ENCODE measurements at regions not wholly inside any gene's neighbourhood (a gene's known extent, or its start where the extent isn't known, plus 50 kb on each side); places are given as distances from the start of the nearest gene placed in this dataset.

GRCh38 chr16:8260140-8260539, 330.2 kb downstream of the TMEM114 start:
- no peak for DNase-seq

- DNase-seq, result no peak
Measured at GRCh38 chr16:8258523-8258922, 331.8 kb downstream of the TMEM114 start.

- DNase-seq, result no peak
Measured at GRCh38 chr16:8257561-8257960, 332.8 kb downstream of the TMEM114 start.

GRCh38 chr16:8254405-8254804, 335.9 kb downstream of the TMEM114 start:
- no peak for DNase-seq

GRCh38 chr16:8253718-8254117, 336.6 kb downstream of the TMEM114 start:
- DNase-seq, result no peak

- no peak for DNase-seq
Measured at GRCh38 chr16:8251727-8252126, 338.6 kb downstream of the TMEM114 start.

- no peak for DNase-seq
Measured at GRCh38 chr16:8251298-8251697, 339.0 kb downstream of the TMEM114 start.

- DNase-seq, result no peak
Measured at GRCh38 chr16:8247993-8248392, 342.3 kb downstream of the TMEM114 start.

- DNase-seq, result no peak
Measured at GRCh38 chr16:8243981-8244380, 346.3 kb downstream of the TMEM114 start.

GRCh38 chr16:8241408-8241807, 348.9 kb downstream of the TMEM114 start:
- no peak for DNase-seq

- no peak for DNase-seq
Measured at GRCh38 chr16:8239443-8239842, 350.9 kb downstream of the TMEM114 start.

GRCh38 chr16:8237452-8237851, 352.9 kb downstream of the TMEM114 start:
- DNase-seq, result no peak

- no peak for DNase-seq
Measured at GRCh38 chr16:8236816-8237215, 353.5 kb downstream of the TMEM114 start.

- DNase-seq, result no peak
Measured at GRCh38 chr16:8230497-8230896, 359.8 kb downstream of the TMEM114 start.

- DNase-seq, result no peak
Measured at GRCh38 chr16:8229011-8229520, 361.2 kb downstream of the TMEM114 start.

GRCh38 chr16:8217201-8217600, 373.1 kb downstream of the TMEM114 start:
- no peak for DNase-seq

GRCh38 chr16:8204769-8205168, 385.5 kb downstream of the TMEM114 start:
- DNase-seq, result no peak

GRCh38 chr16:8204096-8204495, 386.2 kb downstream of the TMEM114 start:
- no peak for DNase-seq

GRCh38 chr16:8203101-8203500, 387.2 kb downstream of the TMEM114 start:
- no peak for DNase-seq

GRCh38 chr16:8200839-8201238, 389.5 kb downstream of the TMEM114 start:
- no peak for DNase-seq

GRCh38 chr16:8199390-8199789, 390.9 kb downstream of the TMEM114 start:
- no peak for DNase-seq

GRCh38 chr16:8194794-8195193, 395.5 kb downstream of the TMEM114 start:
- DNase-seq, result peak; percentile 2

GRCh38 chr16:8188841-8189240, 401.5 kb downstream of the TMEM114 start:
- no peak for DNase-seq

- no peak for DNase-seq
Measured at GRCh38 chr16:8187782-8188372, 402.4 kb downstream of the TMEM114 start.

GRCh38 chr16:8184854-8185253, 405.5 kb downstream of the TMEM114 start:
- no peak for DNase-seq
